ENCODE measurements at regions not wholly inside any gene's neighbourhood (a gene's known extent, or its start where the extent isn't known, plus 50 kb on each side); places are given as distances from the start of the nearest gene placed in this dataset.

- TF ChIP-seq CTCF (IDR thresholded peaks at IDR 0.05): no peak
- Histone ChIP-seq H3K27ac (no peak overlapping the region), H3K4me3 (no peak overlapping the region), H3K4me1 (no peaks in the 10 kb centered on the region), H3K36me3 (no peaks in the 10 kb centered on the region), H3K9me3 (peaks cover 0 to 4% (median 0%) of the 10 kb centered on the region in 3 donors), H3K27me3 (peaks cover 0 to 22% of the 10 kb centered on the region in 2 donors)
- intact Hi-C loops (cut with DNase I; ENCODE audit: low total_unique reads): no loop called here
- no peak for DNase-seq
Observed at GRCh38 chr20:48227381-48227780, 442.1 kb upstream of the SULF2 start.

GRCh38 chr20:48226642-48227041 is 441.4 kb upstream of the SULF2 start:
- Histone ChIP-seq H3K4me3 (no peak overlapping the region), H3K9me3 (peaks cover 0 to 4% (median 0%) of the 10 kb centered on the region in 3 donors), H3K27ac (no peak overlapping the region), H3K4me1 (no peaks in the 10 kb centered on the region), H3K36me3 (no peaks in the 10 kb centered on the region), H3K27me3 (peaks cover 0 to 22% of the 10 kb centered on the region in 2 donors)
- intact Hi-C loops (cut with DNase I; ENCODE audit: low total_unique reads): no loop called here
- no peak for DNase-seq
- TF ChIP-seq CTCF (IDR thresholded peaks at IDR 0.05): no peak

- no peak overlapping the region for H3K27ac ChIP-seq
- no peaks in the 10 kb centered on the region for H3K4me1 ChIP-seq
- no peak overlapping the region for H3K4me3 ChIP-seq
- no peak for DNase-seq
- H3K36me3 ChIP-seq: no peaks in the 10 kb centered on the region
- intact Hi-C loops (cut with DNase I; ENCODE audit: low total_unique reads): no loop called here
- no peak for TF ChIP-seq CTCF (IDR thresholded peaks at IDR 0.05)
- H3K27me3 ChIP-seq: peaks cover 0 to 22% of the 10 kb centered on the region in 2 donors
- H3K9me3 ChIP-seq: no peaks in the 10 kb centered on the region
Observed at GRCh38 chr20:48224533-48225050, 439.3 kb upstream of the SULF2 start.

GRCh38 chr20:48223715-48224114 is 438.4 kb upstream of the SULF2 start:
- DNase-seq: no peak
- peaks cover 0 to 22% of the 10 kb centered on the region in 2 donors for H3K27me3 ChIP-seq
- H3K4me3 ChIP-seq: no peak overlapping the region
- no peak overlapping the region for H3K27ac ChIP-seq
- H3K9me3 ChIP-seq: no peaks in the 10 kb centered on the region
- no peaks in the 10 kb centered on the region for H3K4me1 ChIP-seq
- intact Hi-C loops (cut with DNase I; ENCODE audit: low total_unique reads): no loop called here
- TF ChIP-seq CTCF (IDR thresholded peaks at IDR 0.05): no peak
- H3K36me3 ChIP-seq: no peaks in the 10 kb centered on the region

- DNase-seq: no peak
- H3K9me3 ChIP-seq: no peaks in the 10 kb centered on the region
- intact Hi-C loops (cut with DNase I; ENCODE audit: low total_unique reads): no loop called here
- TF ChIP-seq CTCF (IDR thresholded peaks at IDR 0.05): no peak
- no peaks in the 10 kb centered on the region for H3K36me3 ChIP-seq
- H3K4me3 ChIP-seq: no peak overlapping the region
- peaks cover 0 to 22% of the 10 kb centered on the region in 2 donors for H3K27me3 ChIP-seq
- no peaks in the 10 kb centered on the region for H3K4me1 ChIP-seq
- H3K27ac ChIP-seq: no peak overlapping the region
Observed at GRCh38 chr20:48222595-48223180, 437.4 kb upstream of the SULF2 start.
